ENCODE measurements at regions not wholly inside any gene's neighbourhood (a gene's known extent, or its start where the extent isn't known, plus 50 kb on each side); places are given as distances from the start of the nearest gene placed in this dataset.

DNA sequence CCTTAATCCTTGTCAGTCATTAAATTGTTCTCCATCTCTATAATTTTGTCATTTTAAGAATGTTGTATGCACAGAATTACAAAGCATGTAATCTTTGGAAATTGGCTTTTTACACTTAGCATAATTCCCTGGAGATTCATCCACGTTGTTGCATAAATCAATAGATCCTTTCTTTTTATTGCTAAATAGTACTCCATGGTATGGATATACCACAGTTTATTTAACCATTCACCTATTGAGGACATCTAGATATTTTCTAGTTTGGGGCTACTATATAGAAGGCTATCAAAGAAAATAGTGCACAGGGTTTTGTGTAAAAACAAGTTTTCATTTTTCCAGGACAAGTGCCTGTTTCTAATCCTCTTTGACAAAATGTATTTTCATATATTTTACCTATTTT, 523.6 kb upstream of the KLF12 start:
- DNase-seq (ENCODE audit: low read depth, low spot score) (no peak), ATAC-seq (no peak)
- no TSS peak for BruUV-seq (replicated peaks)
- H3K27me3 ChIP-seq (ENCODE audit: control insufficient read depth, insufficient read depth, low read length): no peaks in the 10 kb centered on the region
- in situ Hi-C loops (cut with HindIII; ENCODE audit: low pct_unique_long_range_greater_than_20kb, low sequenced_read_pairs) (no loop called here), intact Hi-C loops (cut with micrococcal nuclease; ENCODE audit: unreplicated experiment) (no loop called here)
- TF ChIP-seq TCF7L2 (IDR thresholded peaks at IDR 0.05; ENCODE audit: low read depth, low read length): no peak
- no peak for TF ChIP-seq SIN3A (IDR thresholded peaks at IDR 0.05; ENCODE audit: borderline replicate concordance, insufficient read depth, low read depth, low read length)
- TF ChIP-seq POLR2AphosphoS5 (IDR thresholded peaks at IDR 0.05; ENCODE audit: low read depth, low read length): no peak
- TF ChIP-seq, protein P1, sequence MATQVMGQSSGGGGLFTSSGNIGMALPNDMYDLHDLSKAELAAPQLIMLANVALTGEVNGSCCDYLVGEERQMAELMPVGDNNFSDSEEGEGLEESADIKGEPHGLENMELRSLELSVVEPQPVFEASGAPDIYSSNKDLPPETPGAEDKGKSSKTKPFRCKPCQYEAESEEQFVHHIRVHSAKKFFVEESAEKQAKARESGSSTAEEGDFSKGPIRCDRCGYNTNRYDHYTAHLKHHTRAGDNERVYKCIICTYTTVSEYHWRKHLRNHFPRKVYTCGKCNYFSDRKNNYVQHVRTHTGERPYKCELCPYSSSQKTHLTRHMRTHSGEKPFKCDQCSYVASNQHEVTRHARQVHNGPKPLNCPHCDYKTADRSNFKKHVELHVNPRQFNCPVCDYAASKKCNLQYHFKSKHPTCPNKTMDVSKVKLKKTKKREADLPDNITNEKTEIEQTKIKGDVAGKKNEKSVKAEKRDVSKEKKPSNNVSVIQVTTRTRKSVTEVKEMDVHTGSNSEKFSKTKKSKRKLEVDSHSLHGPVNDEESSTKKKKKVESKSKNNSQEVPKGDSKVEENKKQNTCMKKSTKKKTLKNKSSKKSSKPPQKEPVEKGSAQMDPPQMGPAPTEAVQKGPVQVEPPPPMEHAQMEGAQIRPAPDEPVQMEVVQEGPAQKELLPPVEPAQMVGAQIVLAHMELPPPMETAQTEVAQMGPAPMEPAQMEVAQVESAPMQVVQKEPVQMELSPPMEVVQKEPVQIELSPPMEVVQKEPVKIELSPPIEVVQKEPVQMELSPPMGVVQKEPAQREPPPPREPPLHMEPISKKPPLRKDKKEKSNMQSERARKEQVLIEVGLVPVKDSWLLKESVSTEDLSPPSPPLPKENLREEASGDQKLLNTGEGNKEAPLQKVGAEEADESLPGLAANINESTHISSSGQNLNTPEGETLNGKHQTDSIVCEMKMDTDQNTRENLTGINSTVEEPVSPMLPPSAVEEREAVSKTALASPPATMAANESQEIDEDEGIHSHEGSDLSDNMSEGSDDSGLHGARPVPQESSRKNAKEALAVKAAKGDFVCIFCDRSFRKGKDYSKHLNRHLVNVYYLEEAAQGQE (IDR thresholded peaks at IDR 0.05; ENCODE audit: insufficient read depth in 1 of 2, low read depth in 2 of 2, low read length in 1 of 2): no peak
- ChIA-PET POLR2A (no interaction called here), CTCF (no interaction called here)
- H3K27ac ChIP-seq (ENCODE audit: low read length): no peak overlapping the region
- no peaks in the 10 kb centered on the region for H3K4me1 ChIP-seq (ENCODE audit: control insufficient read depth, insufficient read depth, low read length)
- no peaks in the 10 kb centered on the region for H3K9me3 ChIP-seq (ENCODE audit: control insufficient read depth, insufficient read depth, low read depth, low read length)
- H3K36me3 ChIP-seq (ENCODE audit: control insufficient read depth, insufficient read depth, low read length): no peaks in the 10 kb centered on the region
- H3K4me3 ChIP-seq (ENCODE audit: low read depth in 2 of 2, low read length in 2 of 2): no peak overlapping the region

DNA sequence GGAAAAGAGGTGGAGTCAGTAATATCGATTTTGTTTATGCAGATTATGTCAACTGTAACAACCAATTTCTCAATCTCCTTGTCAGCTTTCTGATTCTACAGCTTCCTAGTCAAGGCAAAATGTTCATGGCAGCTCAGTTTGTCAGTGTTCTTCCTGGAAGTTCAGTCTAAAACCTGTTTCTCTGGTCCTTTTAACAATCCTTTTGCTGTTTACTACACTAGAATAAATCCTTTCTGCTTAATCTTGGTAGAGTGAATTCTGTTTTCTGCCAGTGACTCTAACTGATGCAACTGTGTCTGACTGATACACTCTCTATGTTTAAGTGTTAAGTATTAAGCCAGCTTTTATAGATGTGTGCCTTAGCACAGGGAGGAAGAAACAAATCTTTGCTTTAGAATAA, 516.9 kb upstream of the KLF12 start:
- Histone ChIP-seq H3K9me3 (ENCODE audit: control insufficient read depth, insufficient read depth, low read depth, low read length) (no peaks in the 10 kb centered on the region), H3K36me3 (ENCODE audit: control insufficient read depth, insufficient read depth, low read length) (no peaks in the 10 kb centered on the region), H3K27me3 (ENCODE audit: control insufficient read depth, insufficient read depth, low read length) (no peaks in the 10 kb centered on the region), H3K4me3 (ENCODE audit: low read depth in 2 of 2, low read length in 2 of 2) (no peak overlapping the region), H3K27ac (ENCODE audit: low read length) (no peak overlapping the region), H3K4me1 (ENCODE audit: control insufficient read depth, insufficient read depth, low read length) (no peaks in the 10 kb centered on the region)
- CTCF ChIA-PET: no interaction called here
- TF ChIP-seq SIN3A (IDR thresholded peaks at IDR 0.05; ENCODE audit: borderline replicate concordance, insufficient read depth, low read depth, low read length) (no peak), TCF7L2 (IDR thresholded peaks at IDR 0.05; ENCODE audit: low read depth, low read length) (no peak), POLR2AphosphoS5 (IDR thresholded peaks at IDR 0.05; ENCODE audit: low read depth, low read length) (no peak)
- TF ChIP-seq, protein P1 (IDR thresholded peaks at IDR 0.05; ENCODE audit: insufficient read depth in 1 of 2, low read depth in 2 of 2, low read length in 1 of 2): no peak
- TF ChIP-seq, protein P2, sequence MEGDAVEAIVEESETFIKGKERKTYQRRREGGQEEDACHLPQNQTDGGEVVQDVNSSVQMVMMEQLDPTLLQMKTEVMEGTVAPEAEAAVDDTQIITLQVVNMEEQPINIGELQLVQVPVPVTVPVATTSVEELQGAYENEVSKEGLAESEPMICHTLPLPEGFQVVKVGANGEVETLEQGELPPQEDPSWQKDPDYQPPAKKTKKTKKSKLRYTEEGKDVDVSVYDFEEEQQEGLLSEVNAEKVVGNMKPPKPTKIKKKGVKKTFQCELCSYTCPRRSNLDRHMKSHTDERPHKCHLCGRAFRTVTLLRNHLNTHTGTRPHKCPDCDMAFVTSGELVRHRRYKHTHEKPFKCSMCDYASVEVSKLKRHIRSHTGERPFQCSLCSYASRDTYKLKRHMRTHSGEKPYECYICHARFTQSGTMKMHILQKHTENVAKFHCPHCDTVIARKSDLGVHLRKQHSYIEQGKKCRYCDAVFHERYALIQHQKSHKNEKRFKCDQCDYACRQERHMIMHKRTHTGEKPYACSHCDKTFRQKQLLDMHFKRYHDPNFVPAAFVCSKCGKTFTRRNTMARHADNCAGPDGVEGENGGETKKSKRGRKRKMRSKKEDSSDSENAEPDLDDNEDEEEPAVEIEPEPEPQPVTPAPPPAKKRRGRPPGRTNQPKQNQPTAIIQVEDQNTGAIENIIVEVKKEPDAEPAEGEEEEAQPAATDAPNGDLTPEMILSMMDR (IDR thresholded peaks at IDR 0.05): no peak
- intact Hi-C loops (cut with micrococcal nuclease; ENCODE audit: unreplicated experiment) (no loop called here), in situ Hi-C loops (cut with HindIII; ENCODE audit: low pct_unique_long_range_greater_than_20kb, low sequenced_read_pairs) (no loop called here)
- DNase-seq (ENCODE audit: low read depth, low spot score) (no peak), ATAC-seq (no peak)
- POLR2A ChIA-PET: no interaction called here
- no TSS peak for BruUV-seq (replicated peaks)

Data from Panc1 (cell line).